ENCODE measurements at regions not wholly inside any gene's neighbourhood (a gene's known extent, or its start where the extent isn't known, plus 50 kb on each side); places are given as distances from the start of the nearest gene placed in this dataset.

DNA sequence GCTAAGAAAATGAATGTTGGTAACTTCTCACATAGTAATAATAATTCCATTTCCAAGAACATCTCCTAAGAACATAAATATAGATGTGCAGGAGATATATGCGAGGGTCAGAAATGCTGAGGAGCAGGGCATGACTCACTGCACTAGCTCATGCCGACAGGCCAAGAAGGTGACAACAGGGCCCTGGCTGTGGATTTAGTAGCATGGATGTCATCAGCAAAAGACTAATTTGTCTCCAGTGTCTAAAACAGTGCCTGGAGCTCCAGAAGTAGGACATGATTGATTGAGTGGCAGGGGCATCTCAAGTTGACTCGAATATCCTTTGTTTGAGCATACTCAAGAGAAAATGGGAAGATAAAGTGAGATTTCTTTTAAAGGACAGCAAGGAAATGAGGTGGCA, 207.0 kb upstream of the FOXA2 start:
- DNase-seq (ENCODE audit: low read depth, low spot score) = no peak

DNA sequence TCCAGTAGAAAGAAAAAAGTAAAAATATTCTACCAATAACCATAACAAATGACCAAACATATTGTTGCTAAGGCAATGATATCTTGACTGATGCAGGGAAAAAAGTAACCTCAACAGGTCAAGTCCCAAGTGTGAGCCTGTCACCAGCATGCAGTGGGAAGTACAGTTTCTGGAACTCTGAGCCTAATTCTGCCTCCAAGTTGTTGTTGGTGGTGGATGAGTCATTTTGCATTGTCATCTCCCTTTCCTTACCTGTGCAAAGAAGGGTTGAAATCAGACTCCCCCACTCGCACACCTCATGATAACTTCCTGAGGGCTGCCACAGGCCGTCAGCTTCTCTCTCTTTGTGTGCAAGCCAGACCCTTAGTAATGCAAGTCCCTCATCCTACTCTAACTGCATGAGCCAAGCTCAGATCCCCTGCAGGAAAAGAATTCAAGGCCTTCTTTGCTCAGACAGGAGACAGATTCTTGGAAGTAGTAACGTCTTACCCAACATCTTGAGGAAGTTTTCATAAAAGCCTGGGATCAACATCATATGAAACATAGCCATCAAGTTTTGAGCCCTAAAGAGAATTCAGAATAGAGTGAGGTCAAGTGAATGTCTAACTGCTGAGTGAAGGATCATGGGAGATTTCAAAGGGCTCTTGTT, 207.6 kb upstream of the FOXA2 start:
- no peak for DNase-seq (ENCODE audit: low read depth, low spot score)

DNA sequence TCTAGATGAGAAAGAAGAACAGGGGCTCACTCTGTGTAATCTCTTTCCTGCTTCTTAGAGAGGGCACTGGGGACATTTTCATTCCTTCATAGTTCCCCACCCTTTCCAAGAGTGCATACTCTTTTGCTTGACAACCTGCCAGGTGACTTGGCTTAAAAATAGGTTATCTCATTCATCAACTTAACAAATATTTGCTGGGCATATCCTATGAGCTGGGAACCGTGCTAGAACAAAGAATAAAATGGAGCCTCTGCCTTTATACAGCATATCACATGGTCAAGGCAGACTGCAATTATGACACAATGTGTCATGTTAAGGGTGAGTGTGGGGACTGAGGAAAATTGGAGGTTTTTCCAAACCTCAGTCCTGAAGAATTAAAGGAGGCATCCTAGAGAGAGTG, 209.8 kb upstream of the FOXA2 start:
- DNase-seq (ENCODE audit: low read depth, low spot score) = no peak

DNA sequence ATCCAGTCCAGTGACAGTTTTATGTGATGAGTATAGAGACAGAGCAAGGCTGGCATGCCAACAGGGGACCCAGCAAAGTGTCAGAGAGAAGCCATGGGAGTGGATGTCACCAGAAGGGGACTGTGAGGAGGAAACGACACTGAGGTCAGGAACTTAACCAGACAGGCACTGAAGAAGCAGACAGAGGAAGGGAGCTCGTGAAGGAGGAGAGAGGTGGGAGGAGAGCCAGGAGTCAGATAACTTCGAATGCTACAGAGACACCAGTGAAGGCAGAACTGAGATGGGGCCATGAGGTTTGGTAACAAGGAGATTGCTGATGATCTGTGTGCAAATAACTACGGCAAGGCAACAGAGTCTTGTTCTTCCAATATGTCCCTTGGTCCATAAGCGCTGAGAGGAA, 211.1 kb upstream of the FOXA2 start:
- DNase-seq (ENCODE audit: low read depth, low spot score) = no peak

DNA sequence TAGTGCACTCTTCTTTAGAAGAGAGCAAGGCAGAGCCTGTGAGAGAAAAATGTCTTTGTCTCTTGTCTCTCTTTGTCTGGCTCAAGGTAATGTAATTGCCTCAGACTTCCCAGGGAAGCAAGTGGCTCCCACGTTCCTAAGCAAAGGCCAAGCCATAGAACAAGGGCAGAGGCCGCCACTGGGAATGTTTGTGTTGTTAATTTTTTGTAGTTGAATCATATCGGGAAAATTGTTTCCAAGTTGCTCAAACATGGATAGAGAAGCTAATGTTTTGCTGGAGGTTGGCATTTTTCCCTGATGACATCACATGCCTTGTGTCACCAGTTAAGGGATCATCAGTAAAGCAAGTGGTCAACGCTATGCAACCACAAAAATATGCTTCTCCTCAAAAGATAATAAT, 211.5 kb upstream of the FOXA2 start:
- DNase-seq (ENCODE audit: low read depth, low spot score) = no peak

DNA sequence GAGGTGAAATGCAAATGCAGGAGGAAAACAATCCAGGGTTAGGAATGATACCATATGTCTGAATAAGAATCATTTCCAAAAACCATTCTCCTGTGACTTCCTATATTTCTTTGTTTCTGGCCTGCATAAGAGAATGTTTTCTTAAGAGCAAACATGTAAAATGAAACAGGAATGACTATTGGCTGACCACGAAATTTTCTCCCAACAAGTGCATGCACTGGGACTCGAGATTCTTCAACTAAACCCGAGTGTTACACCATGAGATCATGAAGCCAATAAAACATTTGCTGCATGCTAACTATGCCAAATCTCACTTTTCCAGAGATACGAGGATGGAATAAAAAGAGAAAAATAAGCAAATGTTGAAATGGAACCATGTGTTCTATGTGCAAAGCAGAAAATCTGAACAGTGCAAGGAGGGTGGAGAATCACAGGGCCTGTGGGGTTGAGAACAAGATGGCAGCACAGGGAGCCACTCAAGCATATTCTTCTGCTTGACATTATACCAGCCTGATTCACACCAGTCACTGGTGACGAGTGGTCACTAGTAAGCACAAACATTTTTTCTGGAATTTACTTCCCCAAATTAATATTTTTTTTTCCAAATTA, 212.2 kb upstream of the FOXA2 start:
- no peak for DNase-seq (ENCODE audit: low read depth, low spot score)

DNA sequence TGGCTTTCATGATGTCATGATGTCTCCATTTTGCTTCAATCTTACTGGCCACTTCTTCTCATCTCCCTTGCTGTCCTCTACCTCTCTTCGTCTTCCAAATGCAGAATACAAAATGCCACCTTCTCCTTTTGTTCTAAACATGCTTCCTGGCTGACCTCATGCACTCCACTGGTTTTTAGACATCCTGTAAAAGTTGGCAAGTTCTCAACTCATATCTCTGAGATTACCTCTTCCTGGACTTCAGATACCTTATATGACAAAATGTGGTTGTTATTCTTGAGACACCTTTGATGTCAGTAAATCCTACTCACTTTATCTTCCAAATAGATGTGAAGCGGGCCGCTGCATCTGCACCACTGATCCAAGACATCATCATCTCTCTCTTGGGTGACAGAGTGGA, 212.7 kb upstream of the FOXA2 start:
- no peak for DNase-seq (ENCODE audit: low read depth, low spot score)

DNA sequence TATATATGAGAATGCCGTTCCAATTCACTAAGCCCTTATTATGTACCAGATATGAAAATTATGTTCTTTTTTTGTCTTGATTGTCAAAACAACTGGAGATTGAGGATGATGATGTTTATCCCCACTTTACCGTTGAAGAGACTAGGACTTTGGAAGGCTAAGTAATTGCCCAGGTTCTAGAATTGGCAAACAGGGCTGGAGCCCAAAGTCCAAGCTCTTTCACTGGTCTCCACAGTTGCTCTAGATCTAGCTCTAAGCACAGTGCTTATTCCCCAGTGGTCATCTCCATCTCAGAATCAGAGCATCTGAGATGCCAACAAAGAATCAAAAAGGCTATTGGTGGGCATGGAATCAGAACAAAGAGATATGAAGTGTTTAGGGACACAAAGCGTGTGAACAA, 215.3 kb upstream of the FOXA2 start:
- no peak for DNase-seq (ENCODE audit: low read depth, low spot score)

DNA sequence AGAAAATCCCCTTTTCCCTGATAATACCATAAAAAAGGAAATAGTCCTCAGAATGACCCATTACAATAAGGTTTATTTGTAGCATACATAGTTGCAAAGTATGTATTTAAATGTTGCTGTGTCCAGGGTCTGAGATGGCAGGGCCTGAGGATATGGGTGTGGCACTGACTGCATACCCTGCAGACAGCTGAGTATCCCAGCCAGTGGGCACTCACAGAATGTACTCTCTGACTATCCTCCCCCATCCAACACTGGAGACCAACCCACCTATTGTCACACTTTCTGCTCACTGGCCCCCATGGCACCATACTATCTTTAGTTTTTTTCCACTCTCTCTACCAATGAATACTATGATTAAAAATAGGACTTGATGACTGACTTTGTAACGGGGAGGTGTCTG, 215.8 kb upstream of the FOXA2 start:
- DNase-seq (ENCODE audit: low read depth, low spot score) = no peak

DNA sequence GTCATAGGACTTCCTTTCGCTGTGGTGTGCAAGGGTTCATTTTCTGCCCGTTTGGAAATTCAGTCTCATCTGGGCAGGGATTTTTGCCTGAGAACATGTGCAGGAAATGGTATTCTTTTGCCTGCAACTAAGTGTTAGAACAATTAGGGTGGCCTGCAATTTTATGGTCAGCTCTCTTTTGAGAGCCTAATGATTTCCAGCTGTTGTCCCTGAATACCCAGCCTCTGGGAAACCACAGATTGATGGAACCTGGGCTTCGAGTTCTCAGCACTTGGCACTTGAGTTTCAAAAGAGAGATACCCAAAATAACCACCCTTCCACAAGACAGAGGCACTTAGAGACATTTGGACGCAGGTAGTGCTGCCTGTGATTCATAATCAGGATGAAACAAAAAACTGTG, 217.2 kb upstream of the FOXA2 start:
- no peak for DNase-seq (ENCODE audit: low read depth, low spot score)

DNA sequence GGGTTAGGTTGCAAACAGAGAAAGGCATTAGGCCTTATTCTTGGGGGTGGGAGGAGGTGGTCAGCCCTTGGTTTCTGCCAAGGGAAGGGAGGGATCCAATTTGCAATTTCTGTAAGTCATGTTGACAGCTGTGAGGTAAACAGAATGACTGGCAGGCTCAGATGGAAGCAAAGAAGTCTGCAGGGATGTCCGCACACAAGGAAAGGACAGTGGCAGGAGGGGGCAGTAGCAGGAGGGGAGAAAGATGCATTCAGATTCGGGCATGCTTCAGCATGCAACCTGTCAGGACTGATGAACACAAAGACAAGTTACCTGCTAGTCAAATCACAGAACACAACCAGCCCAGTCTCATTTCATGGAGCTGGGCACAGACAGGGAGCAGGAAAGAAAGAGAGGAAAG, 217.9 kb upstream of the FOXA2 start:
- no peak for DNase-seq (ENCODE audit: low read depth, low spot score)

DNA sequence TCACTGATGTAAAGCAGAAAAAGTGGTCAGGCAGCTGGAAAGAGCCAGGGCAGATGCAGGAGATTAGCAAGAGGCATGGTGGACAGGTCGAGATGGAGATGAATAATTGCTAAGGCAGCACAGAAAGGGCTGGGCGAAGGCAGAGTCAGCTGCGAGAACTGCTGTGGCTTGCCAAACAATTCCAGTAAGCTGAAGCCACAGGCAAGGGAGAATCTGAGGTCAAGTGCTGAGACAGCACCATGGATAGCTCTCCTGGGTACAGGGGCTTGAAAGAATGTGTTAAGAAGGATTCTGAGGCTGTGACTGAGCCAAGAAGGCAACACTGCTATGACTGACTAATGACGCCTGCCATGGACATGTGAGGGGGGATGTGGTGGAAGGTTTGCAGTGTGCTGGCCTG, 220.8 kb upstream of the FOXA2 start:
- peak; percentile 8 for DNase-seq (ENCODE audit: low read depth, low spot score)

DNA sequence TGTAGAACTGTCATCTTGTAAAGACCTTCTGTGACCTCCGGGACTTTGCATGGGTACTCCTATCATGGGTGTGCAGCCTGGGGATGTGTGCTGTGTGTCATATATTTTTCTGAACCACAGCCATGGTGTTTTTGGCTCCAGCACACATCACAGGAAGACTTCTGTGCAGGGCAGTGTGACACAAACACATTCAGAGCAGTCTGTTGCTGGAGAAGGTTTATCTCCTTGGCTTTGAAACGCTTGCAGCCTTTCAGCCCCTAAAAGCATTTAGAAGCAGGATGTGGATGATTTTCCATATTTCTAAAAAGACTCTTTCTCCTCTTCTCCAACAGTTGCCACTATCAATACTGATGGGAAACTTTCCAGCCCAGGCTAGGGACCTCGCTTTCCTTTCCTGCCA, 221.6 kb upstream of the FOXA2 start:
- no peak for DNase-seq (ENCODE audit: low read depth, low spot score)

DNA sequence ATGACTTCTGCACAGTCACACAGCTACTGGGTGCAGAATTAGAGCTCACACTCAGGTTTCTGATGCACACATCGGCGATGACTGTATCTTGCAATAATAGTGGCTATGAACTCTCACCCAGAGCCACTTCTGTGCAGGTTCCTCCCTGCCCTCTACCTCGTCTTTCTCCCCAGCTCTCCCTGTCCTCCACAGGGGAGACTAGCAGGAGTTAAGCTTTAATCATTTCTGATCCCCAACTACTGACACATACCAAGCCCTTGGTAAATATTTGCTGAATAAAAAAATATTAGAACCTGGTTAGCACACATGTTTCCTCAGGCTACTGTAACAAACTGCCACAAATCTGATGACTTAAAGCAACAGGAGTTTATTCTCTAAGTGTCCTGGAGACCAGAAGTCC, 222.7 kb upstream of the FOXA2 start:
- DNase-seq (ENCODE audit: low read depth, low spot score) = no peak

DNA sequence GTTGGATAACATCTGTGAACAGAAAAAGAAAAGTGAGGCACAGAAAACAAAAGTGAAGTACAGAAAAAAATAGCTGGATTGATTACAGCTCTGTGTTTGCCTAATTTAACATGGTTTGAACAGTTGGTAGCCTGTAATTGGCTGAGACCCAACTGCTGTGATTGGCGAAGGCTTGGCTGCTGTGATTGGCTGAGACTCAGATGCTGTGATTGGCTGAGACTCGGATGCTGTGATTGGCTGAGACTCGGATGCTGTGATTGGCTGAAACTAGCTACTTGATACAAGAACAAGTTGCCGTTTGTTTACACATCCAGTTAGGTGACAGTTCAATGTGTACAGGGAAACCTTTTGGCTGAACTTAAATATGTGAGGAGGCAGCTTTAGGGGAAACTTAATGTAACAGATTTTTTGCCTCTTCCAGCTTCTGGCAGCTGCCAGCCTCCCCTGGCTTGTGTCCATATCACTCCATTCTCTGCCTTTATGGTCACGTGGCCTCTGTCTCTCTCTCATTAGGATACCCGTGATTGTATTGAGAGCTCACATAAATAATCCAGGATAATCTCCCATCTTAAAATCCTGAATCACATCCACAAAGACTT, 223.4 kb upstream of the FOXA2 start:
- no peak for DNase-seq (ENCODE audit: low read depth, low spot score)

DNA sequence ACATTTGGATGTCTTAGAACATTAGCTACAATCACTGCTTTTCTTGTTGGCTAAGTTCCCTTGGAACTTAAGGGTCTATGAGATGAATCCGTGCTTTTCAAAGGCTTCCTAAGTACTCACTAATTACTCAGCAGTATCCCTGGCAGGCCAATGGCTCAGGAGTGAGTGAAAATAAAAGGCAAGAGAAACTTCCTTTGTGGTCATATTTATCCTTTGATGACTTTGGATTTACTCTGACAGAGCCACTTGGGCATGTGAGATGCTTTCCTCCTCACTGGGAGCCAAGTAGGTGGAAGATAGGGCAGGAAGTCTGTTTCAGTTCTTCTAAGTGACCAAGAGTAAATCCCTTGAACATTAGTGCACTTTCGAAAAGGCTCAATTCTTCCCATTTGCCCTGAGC, 224.3 kb upstream of the FOXA2 start:
- DNase-seq (ENCODE audit: low read depth, low spot score) = no peak

DNA sequence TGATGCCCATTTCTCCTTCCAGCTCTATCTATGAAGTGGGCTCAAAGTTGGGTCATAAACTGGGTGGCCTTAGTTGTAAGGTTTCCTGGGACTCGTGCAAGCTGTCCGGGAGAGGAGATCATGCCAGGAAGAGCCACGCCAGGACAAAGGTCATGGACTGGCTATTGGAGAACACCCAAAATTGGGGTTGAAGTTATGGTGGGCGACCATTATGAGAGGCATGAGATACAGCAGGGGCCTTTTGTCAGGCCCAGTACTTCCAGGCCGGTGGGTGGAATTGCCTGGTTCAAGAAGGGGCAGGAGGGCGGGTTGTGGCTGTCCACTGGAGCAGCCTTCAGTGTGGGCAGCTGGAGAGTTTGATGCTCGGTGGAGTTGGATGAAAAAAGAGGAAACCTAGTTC, 225.1 kb upstream of the SSTR4 start:
- no peak for DNase-seq (ENCODE audit: low read depth, low spot score)

DNA sequence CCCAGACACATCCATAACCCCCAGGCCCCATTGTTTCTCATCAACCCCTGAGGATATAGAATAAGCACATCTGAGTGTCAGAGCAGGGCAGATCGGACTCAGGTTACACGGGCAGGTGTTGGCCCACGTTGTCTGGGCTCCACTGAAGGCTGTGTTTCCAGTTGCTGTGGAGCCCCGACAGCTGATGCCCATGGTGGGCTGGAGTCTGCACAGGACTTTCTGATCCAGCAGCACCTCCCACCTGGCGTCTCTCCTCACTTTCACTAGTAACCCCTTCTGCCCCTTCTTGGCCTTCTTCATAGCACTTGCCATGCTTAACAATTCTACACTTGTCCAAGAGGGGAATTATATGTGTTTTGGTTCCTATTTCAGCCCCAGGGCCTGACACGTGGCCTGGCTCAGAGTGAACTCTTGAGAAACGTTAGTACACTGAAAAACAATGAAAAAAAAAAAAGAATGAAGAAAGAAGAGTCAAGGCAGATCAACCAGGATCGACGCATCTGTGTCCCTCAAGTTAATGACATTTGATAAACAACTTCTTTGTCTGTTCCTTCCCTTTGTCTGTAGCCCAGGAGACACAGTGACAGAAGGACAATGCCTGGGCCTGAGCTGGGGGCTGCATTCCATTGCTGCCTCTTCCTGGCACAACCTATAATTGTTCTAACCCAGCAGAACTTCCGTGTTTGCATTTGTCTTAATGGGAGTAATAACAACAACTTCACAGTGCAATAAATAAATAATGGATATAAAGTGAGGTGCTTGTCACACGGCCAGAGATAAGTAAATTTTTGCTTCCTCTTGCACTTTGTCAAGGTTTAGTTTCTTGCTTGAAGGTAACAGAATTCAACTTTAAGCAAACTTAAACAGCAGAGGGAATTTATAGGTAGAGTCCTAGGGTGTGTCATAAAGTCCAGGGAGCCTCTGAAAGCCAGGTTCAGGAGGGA, 224.2 kb upstream of the SSTR4 start:
- DNase-seq (ENCODE audit: low read depth, low spot score) = no peak

DNA sequence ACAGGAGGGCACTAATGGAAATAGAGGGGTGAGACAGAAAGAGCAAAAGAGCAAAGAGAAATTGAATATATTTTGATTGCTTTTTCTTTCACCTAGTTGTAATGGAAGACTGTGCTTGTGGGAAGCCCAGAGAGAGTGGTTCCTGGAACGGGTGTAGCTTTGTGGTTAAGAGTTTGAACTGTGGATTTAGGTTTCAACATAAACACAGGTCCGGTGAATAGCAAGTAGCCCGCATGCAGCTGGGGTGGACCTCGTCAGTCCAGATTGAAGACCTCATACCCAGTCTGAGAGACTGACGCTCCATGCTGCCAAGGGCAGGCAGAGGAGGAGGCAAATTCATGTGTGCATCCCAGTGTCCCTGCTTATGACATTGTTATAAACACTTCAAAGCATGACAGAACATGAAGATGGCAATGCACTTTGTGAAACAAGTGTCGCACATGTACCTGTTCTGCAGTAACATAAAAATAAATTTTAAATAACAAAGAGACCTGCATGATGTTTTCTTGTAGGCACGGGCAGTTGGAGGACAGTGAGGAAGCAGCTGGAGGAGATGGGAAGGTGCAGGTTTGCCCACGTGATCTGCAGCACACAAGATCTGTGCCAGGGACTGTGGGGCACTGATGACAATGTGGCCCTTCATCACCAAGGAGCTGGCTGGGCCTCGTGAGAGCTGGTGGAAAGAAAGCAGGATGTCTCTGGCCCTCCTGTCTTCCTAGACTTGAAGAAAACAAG, 220.5 kb upstream of the SSTR4 start:
- no peak for DNase-seq (ENCODE audit: low read depth, low spot score)

DNA sequence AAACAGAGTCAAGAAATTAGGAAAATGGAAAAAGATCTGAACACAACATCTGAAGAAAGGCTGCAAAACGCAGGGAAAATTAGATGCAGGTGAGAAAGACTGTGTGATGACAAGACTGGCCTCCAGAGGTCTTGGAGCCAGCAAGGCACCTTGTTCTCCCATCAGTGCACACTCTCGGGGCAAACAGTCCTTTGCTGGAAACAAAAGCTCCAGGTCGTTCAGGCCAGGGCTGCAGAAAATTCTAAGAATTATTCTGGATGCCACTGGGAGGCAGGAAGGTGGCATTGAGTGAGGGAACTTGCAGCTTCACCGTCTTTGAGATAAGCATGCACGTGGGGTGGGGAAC, 219.9 kb upstream of the SSTR4 start:
- DNase-seq (ENCODE audit: low read depth, low spot score) = no peak

DNA sequence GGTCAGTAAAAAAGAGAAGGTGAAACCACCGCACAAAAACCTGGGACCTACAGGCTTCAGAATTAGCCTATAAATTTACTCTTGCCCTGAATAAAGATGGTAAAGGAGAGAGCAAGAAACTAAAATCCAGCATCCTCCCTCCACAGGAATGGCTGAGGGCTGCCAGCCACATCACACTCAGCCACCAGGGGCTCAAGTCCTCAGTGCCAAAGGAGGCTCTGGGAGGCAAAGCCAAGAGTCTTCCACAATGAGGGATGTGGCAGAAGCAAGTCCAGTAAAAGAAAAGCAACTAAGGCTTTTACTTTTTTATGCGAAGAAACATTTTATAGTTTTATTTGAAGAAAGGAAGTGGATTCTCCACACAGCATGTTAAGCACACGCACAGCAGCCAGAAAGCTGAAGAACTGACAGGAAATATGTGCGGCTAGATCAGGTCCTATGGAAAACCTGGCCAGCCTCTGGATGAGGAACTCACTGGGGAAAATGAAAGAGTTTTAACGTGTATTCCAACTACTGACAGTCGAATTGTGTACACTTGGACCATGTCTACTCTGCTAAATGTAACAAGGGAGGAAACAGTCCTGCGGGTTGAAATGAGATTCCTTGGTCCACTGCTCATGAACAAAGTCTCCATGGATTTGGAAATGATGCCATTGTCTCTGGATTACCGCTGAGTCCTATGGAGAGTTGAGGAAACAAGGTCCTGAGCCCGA, 219.4 kb upstream of the SSTR4 start:
- no peak for DNase-seq (ENCODE audit: low read depth, low spot score)
